ENCODE measurements at regions not wholly inside any gene's neighbourhood (a gene's known extent, or its start where the extent isn't known, plus 50 kb on each side); places are given as distances from the start of the nearest gene placed in this dataset.

GRCh38 chrX:8897259-8897658 lies 96.1 kb upstream of the FAM9A start:
- TF ChIP-seq CTCF (IDR thresholded peaks at IDR 0.05 in 4 of 5, conservative IDR thresholded peaks at IDR 0.05 in 1 of 5) = no peak
- no peak for TF ChIP-seq POLR2A (IDR thresholded peaks at IDR 0.05)

Data from gastrocnemius medialis (tissue), 4 donors.